HTR-8/SVneo (cell line): ENCODE measurements at regions not wholly inside any gene's neighbourhood (a gene's known extent, or its start where the extent isn't known, plus 50 kb on each side); places are given as distances from the start of the nearest gene placed in this dataset.

Source experiments
- DNase-seq: peaks from one replicate; pipeline ENCODE4 v3.0.0; 2011; ENCODE audit warnings: low spot score, mixed read lengths; ENCODE audit not compliant: insufficient read length
- FAIRE-seq: peaks from 2 replicates; lab custom pipeline; 2011; peaks lifted over from hg19 to GRCh38; lab: Jason Lieb, UNC

DNA sequence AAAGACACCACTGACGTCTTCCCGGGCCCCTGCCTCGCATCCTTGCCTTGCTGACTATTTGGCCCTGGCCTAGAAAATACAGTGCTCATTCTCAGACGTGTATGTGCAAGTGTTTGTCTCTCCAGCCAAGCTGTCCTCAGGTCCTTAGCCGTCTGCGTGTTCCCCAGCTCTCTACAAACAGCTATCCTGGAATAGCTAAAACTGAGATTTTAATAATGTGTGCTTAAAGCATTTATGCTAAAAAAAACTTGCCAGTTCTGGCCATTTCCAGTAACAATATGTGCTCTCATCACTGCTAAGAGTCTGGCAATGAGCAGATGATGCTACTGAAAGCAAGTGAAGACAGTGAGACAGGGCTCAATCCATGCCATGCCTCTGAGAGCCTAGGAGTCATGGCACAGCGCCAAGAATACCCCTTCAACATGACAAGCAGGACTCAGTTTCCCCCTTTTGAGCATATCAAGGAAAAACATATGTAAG is 55.7 kb downstream of the IRF2BP2 start:
- no peak for FAIRE-seq

DNA sequence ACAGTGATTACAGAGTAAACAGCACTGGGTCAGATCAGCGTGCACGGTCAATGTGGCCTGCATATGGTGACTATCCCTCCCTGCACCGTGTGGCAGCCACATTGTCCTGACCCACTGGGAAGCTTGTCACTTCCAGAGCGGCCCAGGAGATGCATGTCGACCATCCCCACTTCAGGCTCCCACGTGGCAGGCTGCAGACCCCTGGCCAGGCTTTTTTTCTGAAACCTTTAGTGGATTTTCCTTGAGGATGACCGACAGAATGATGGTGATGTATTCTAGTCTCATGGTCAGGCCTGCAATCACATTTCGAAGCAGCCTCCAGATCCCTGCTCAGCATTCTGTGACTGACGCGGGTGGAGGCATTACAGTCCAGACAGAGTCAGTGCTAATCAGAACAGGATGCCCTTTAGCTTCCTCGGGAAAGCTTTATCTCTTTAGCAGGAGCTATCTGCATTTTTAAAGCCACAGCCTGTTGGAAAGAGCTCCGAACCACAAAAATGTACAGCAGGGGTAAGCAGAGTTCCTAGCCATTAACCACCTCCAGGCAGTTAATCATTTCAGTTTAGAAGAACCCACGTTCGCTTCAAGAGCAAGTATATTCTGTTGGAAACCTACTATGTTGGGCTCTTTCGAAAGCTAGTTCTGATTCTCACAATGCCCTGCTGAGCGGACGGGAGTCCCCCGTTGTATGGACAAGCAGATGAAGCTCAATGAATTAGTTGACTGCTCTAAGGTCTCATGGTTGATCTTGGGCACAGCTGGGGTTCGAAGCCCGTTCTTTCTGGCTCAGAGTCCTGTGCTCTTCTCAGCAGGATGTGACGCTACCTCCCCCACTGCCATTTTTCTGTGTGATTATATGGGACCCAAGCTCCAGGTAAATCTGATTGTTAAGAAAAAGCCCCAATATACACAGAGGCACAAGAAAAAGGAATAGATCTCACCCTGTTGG is 56.5 kb downstream of the IRF2BP2 start:
- FAIRE-seq (peak; percentile 70), DNase-seq (peak; percentile 28)

More for the DNA sequence above, 55.7 kb downstream of the IRF2BP2 start:
- DNase-seq: no peak

DNA sequence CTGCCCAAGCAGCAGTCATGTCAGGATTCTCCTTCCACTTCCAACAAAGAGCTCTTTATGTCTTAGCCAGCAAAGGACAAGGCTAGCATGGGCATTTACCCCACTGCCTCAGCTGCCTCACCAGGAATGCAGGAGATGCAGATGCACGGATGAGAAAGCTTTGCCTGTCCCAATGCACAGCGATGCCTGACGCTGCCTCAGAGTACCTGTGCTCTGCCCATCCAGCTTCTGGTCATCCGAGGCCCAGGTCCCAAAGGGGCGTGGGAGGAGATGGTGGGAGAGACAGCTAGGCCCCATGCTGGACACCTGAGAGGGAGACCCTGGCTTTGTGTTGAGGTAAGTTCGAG is 59.0 kb downstream of the IRF2BP2 start:
- FAIRE-seq (no peak), DNase-seq (no peak)

DNA sequence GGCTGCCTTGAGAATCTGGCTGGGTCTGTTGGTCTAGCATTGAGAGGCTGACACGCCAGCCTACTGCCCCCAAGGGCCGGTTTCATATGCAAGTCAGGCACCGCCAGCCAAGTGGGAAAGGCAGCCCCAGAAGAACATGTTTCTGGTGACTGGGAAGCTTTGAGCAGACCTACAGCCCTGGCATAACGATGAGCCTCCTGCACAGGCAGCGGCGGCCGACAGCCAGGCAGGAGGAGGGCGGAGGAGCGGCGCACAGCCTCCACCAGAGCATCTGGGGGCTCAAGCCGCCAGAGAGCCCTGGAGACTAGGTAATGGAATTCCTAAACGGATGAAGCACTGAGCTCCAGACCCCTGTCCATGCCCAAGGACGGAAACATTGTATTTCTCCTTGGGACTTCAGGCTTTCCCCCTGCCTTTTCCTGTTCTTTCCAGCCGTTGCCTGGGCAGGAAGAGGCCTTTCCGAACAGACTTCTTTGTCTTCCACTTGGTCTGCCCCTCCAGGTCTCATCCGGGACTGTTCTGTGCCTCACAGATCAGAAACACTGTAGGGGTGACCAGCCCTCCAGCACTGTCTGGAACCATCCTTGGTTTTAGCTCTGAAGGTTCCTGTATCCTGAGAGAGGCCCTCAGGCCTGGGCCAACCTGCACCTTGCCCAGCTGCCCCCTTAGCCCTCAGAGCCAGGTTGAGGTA is 59.5 kb downstream of the IRF2BP2 start:
- no peak for DNase-seq
- no peak for FAIRE-seq

DNA sequence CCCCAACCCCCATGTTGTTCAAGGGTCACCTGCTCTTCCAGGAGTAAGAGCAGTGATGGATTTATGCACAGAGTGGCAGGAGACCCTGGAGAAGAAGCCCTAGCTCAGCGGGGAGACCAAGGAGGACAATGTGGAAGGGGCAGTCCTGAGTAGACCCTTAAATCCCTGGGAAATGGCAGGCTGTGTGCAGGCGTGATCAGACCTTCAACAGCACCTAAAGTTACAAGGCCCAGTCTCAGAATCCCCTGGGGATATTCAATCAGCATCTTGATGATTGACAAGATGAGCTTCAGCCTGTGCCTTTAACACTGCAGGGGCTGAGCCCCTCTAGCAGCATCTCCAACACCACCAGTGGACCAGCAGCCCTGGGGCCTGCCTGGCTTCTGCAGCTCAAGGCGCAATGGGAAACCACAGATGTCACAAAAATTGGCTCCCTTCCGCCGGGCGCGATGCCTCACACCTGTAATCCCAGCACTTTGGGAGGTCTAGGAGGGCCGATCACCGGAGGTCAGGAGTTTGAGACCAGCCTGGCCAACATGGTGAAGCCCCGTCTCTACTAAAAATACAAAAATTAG is 60.4 kb downstream of the IRF2BP2 start:
- FAIRE-seq (no peak), DNase-seq (no peak)

DNA sequence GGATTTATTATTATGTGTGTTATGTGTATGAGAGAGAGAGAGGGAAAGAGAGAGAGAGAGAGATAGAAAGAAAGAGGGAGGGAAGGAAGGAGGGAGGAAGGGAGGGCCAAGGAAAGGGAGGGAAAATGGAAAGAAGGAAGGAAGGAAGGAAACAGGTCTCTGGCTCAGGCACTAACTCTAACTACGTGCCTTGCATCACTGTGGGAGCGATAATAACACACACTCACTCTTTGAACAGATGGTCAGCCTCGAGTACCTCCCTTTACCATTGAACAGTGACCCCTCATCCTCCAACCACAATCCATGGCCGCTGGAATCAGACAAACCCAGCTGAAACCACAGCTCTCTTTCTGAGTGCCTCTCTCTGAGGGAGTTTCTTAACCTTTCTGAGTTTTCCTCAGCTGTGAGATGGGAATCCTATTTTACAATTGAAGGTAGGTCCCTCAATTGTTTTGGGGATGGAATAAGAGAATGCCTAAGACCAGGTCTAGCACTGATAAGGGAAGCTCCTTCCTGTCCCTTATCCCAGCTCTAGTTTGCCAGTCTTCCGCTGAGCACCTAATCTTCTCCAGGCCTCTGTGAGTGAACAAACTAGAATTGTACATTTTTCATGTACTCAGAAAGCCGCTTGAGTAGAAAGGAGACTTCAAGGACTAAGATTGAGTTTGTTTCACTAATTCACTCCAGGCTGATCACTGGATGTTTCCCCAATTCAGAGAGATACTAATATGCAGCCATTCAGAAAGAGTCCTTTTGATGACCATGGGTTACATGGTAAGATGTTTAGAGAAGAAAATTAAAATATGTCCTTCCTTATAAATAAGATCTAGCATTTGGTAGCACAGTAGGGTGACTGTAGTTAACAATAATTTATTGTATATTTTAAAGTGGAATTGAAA is 62.8 kb downstream of the IRF2BP2 start:
- DNase-seq (no peak), FAIRE-seq (no peak)

DNA sequence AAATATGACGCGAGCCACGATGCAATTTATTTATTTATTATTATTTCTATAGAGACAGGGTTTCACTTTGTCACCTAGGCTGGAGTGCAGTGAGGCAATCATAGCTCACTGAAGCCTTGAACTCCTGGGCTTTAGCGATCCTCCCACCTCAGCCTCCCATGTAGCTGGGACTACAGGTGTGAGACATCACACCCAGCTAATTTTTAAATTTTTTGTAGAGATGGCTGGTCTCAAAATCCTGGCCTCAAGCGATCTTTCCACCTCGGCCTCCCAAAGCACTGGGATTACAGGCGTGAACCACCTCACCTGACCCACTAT is 63.6 kb downstream of the IRF2BP2 start:
- DNase-seq (no peak), FAIRE-seq (no peak)

DNA sequence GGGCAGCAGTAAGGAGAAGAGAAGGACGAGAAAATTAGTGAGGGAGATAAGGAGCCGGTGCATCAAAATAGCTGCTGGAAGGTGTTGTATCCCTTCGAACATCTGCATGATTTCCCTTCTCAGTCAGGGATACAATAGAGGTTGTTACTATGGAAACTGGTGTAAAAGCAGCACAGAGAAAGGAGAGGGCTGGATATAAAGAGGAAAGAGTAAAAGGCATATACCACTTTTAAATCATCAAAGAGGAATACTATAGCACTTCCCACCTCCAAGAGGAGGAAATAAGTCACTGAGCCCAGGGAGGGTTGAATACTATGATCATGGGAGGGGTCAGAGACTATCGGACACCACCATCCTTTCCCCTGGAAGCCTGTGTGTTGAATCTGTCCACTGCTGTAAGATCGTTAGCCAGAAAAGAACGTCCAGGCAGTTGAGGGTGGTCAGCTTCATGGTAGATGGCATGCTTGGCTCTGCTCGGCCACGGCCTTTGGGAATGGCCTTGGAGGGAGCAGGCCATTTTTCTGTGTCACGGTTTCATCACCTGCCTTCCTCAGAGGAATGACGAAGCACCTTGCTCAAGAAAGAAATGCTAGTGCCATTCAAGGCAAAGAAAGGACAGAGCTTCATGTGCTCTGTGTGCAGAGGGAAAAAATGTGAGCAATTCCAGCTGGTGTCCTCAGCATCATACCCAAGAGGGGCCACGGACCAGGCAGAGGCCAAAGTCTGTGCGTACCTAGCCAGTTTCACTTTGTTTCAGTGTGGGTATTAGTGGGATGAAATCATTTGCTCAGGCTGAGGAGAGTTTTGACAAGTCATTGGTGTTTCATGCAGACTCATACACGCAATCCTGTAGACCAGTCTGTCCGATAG is 64.2 kb downstream of the IRF2BP2 start:
- no peak for FAIRE-seq
- no peak for DNase-seq

DNA sequence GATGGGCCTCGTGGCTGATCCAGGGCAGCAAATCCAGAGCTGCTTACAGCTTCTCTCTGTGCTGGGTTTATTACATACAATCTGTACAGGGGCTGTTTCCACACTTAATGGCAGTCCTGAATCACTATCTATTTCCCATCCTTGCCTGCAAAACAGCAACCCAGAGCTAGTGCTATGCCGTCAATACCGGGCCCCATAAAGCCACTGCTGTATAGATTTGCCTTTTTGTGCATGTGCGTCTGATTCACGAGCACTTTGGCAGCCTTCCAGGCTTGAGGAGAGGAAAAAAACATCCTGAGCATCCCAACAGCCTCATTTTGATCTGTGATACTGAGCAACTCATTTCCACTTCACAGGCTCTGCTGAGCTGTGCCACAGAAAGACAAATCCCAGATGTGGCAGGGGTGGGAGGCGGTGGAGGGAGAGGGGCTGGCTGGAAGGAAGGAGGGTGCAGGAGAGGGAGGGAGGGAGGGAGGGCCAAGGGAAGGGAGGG is 65.2 kb upstream of the TARBP1 start:
- DNase-seq (peak; percentile 80), FAIRE-seq (no peak)

DNA sequence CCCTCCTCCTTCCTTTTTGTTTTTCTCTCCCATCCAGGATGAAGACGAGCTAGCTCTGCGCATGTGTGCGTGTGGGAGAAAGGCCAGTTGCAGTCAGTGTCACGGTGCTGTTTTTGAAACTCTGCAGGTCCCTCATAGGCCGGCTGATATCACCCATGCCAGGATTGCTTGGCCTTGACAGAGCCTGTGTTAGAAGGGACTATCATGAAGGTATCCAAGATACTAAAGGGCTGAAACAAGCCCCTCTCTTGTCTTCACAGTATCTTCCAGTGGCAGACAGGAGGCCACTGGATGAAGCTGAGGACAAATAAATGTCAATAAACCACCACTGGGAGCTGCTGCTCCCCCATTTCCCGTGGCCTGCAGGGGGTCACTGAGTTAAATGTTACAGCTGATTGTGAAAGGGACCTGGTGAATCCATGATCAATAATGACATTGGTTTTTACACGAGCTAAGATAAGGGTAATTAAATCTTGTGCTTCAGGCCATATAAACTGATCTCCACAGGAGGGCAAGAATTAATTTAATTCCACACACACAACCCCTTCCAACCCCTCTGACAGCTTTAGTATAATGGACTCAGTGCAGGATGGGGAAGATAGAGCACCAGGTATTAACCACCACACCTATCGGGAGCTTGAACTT is 64.6 kb upstream of the TARBP1 start:
- FAIRE-seq: no peak
- no peak for DNase-seq

DNA sequence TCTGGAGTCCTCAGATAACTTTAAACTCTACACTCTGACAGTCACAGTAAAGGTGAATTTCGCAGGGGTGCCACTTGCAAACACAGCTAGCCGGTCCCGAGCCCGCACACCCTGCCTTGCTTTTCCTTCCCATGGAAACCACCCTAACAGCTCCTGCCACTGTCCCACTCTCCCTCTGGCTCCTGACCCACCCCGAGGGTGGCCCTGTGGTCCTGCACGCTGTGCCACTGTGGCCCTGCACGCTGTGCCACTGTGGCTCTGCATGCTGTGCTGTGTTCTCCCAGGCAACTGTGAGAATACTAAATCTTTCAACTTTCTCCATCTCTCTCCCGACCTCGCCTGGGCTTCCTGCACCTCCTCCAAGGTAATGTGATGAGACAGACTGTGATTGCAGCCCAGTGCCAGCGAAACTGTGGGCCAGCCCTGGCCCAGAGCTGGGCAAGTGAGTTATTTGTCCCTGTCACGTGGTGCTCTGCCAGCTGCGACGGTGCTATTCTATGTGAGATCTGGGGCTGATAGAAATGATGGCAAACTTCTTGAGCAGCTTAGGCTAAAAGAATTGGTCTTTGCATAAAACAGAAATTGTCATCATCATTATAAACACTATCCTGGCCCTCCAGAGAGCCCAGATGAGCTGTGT is 63.4 kb upstream of the TARBP1 start:
- FAIRE-seq (no peak), DNase-seq (no peak)

DNA sequence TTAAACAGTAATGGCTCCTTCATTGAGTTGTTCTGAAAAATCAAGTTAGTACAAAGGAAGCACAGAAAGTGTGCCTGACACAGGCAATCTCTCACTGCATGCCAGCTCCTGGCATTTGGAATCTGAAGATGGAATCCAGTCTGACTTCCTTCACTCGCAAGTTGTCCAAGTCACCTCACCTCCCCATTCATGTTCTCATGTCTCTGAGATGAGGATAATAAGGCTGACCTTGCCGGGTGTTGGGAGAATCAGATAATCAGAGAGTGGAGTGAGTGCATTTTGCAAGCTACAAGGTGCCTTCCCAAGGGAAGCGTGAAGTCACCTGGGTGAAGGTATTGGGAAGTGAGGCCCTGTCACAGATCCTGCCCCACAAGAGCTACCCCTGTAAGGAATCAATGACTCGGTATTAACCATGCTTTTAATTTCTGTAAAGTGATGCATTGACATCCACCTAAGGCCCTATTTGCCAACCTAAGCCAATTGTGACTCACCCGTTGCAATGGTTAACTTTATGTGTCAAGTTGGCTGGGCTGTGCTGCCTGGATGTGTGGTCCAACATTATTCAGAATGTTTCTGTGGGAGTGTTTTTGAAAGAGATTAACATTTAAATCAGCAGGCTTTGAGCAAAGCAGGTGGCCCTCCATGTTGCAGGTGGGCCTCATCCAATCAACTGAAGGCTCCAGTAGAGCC is 62.5 kb upstream of the TARBP1 start:
- FAIRE-seq (no peak), DNase-seq (no peak)

DNA sequence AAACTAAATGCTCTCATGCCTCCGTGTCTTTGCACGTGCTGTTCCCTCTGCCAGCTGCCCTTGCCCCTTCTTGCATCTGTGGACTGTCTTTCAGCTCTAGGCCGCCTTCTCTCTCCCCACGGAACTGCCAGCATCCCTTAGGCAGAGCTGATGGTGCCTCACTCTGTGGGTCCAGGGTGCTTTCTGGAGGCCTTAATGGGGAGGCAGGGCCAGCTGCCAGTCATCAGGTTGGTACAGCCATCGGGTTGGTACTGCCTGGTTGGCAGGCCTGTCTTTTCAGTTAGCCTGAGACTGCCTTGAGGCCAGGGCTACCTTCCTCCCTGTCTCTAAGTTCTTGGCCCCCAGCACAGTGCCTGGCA is 61.4 kb upstream of the TARBP1 start:
- DNase-seq: no peak
- FAIRE-seq: no peak

DNA sequence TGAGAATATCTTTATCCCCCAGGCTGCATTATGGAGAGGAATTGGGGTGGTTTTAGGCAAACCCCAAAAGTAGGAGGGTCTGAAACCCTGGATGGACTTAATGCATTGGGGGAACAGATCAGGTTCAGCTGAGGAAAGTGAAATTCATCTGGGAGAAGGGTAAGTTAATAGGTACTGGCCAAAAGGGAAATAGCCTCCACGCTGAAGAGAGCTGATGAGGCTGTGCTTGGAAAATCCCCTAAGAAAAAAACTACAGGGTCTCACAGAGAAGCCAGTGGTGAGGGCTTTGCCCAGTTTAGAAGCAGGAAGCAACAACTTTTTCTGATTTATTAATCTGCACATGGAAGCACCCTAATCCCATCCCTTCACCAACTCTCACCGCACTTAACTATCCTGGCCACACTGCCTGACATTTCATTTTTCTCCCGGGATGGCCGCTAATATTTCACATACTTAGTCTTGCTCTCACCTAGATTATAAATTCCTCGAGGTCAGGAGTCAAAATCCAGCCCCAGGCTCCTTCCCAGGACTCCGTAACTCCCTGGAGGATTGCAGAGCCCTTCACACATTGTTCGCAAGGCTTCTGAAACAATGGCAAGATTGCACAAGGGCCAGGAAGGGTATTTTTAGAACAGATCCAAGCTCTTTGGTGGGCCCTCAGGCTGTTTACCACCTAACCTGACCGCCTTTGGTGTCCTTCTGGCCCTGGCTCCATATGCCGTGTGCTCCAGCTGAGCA is 60.9 kb upstream of the TARBP1 start:
- no peak for FAIRE-seq

DNA sequence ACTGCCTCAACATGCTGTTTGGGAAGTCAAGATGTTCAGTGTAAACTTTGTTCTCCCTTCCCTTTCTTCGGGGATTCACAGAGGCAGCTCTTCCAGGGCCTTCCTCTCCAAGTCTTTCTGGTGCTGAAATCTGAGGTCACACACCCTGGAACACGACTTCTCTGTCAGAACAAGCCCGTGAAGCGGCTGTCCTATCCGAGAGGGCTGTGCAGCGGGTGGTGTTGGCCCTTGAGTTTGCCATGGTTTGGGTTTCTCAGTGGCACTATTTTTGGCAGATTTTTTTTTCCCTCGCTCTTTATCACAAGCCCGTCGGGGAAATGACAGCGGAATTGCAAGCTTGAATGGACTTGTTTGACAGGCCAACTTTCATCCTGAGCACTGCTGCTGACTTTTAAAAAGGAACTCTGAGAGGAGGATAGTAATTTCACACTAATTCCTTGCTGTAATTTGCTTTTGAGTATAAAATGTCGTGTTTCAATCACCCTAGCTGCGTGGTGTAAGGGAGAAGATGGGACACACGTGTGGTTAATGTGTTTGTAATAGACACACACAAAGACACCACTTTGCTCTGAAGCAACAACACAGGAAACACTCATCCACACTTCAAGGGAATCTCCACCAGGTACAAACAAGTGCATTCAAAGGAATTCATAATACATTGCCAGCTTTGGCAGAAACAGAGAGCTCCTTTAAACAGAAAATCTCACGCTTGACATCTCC is 60.1 kb upstream of the TARBP1 start:
- DNase-seq (no peak), FAIRE-seq (no peak)

More for the DNA sequence above, 60.9 kb upstream of the TARBP1 start:
- DNase-seq: no peak

DNA sequence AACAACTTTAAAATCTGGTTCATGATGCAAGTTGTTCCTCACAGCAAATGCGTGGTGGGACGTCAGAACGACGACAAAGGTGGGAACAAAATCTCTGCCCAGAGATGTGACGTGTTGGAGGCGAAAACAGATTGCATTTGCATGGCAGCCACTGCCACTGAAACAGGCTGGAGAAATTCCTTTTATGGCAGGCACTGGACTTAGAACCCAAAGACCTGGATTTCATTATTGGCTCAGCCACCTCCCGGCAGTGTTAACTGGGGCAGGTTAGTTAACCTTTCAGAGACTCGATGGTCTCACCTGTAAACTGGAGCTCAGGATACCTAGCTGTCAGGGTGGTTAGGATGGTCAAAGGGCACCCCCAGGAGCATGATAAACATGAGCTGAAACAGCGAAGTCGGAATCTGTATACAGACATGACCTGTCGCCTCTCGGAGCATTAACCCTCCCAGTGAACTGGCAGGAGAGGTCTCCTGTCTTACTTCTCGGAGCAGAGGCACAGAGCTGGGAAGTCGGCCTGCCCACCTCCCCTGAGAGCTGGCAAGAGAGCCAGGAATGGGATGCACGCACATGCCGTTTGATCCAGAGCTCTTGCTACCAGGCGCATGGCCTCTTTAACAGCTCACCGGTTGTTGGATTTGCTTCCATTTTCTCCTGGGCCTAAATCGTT is 59.2 kb upstream of the TARBP1 start:
- DNase-seq (no peak), FAIRE-seq (no peak)
